Hepatocyte (in vitro differentiated cells): ENCODE measurements at regions not wholly inside any gene's neighbourhood (a gene's known extent, or its start where the extent isn't known, plus 50 kb on each side); places are given as distances from the start of the nearest gene placed in this dataset.

Experiments
- EZH2 ChIP-seq: fragments of 200-600 bp; sonication (generic); IDR thresholded peaks from 2 replicates; pipeline ENCODE4 v1.6.1; 2016; ENCODE audit warnings: antibody characterized with exemption, mild to moderate bottlenecking, borderline replicate concordance
- EZH2phosphoT487 ChIP-seq: fragments of 200-600 bp; sonication (generic); IDR thresholded peaks from one replicate; pipeline ENCODE4 v1.6.1; 2018; ENCODE audit warnings: antibody characterized with exemption, mild to moderate bottlenecking, low read depth, moderate library complexity; ENCODE audit not compliant: unreplicated experiment, severe bottlenecking
- TF ChIP-seq, protein P1 (sequence below): fragments of 200-600 bp; sonication (generic); IDR thresholded peaks from 2 replicates; pipeline ENCODE4 v1.5.1; 2016; ENCODE audit warnings: antibody characterized with exemption, mild to moderate bottlenecking; ENCODE audit not compliant: poor library complexity

DNA sequence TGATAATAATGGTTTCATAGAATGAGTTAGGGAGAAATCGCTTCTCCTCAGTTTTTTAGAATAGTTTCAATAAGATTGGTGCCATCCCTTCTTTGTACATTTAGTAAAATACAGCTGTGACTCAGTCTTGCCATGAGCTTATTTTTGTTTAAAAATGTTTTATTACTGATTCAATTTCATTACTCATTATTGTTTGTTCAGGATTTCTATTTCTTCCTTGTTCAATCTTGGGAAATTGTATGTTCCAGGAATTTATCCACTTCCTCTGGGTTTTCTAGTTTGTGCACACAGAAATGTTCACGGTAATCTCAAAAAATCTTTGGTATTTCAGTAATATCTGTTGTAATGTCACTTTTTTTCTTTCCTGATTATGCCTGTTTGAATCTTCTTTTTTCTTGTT is 371.5 kb upstream of the SETBP1 start:
- no peak for TF ChIP-seq EZH2
- TF ChIP-seq, protein P1, sequence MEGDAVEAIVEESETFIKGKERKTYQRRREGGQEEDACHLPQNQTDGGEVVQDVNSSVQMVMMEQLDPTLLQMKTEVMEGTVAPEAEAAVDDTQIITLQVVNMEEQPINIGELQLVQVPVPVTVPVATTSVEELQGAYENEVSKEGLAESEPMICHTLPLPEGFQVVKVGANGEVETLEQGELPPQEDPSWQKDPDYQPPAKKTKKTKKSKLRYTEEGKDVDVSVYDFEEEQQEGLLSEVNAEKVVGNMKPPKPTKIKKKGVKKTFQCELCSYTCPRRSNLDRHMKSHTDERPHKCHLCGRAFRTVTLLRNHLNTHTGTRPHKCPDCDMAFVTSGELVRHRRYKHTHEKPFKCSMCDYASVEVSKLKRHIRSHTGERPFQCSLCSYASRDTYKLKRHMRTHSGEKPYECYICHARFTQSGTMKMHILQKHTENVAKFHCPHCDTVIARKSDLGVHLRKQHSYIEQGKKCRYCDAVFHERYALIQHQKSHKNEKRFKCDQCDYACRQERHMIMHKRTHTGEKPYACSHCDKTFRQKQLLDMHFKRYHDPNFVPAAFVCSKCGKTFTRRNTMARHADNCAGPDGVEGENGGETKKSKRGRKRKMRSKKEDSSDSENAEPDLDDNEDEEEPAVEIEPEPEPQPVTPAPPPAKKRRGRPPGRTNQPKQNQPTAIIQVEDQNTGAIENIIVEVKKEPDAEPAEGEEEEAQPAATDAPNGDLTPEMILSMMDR, result no peak
- TF ChIP-seq EZH2phosphoT487, result no peak
